H9 (cell line): ENCODE measurements at regions not wholly inside any gene's neighbourhood (a gene's known extent, or its start where the extent isn't known, plus 50 kb on each side); places are given as distances from the start of the nearest gene placed in this dataset.

Source experiments
- DNase-seq: peaks from one replicate; pipeline ENCODE4 v3.0.0-alpha.2; 2017
- H2AFZ ChIP-seq: one replicate; pipeline ENCODE4 v1.6.1; 2013; ENCODE audit warnings: mild to moderate bottlenecking, low read length, control low read depth, moderate library complexity
- H2AK5ac ChIP-seq: 2 replicates; pipeline ENCODE4 v1.6.1; 2013; ENCODE audit warnings: low read length, control low read depth, mixed read lengths; ENCODE audit not compliant: insufficient read length
- H2BK120ac ChIP-seq: one replicate; pipeline ENCODE4 v1.6.1; 2013; ENCODE audit warnings: low read depth, mild to moderate bottlenecking, low read length, control low read depth, inconsistent platforms; ENCODE audit not compliant: poor library complexity, severe bottlenecking
- H2BK12ac ChIP-seq: 2 replicates; pipeline ENCODE4 v1.6.1; 2013; ENCODE audit warnings: low read length, control low read depth, mixed read lengths, low read depth; ENCODE audit not compliant: insufficient read length
- H2BK15ac ChIP-seq: 2 replicates; pipeline ENCODE4 v1.6.1; 2013; ENCODE audit warnings: low read depth, low read length, control low read depth
- H2BK20ac ChIP-seq: one replicate; pipeline ENCODE4 v1.6.1; 2013; ENCODE audit warnings: low read depth, mild to moderate bottlenecking, low read length, control low read depth, inconsistent platforms; ENCODE audit not compliant: poor library complexity, severe bottlenecking
- H2BK5ac ChIP-seq: 2 replicates; pipeline ENCODE4 v1.6.1; 2013; ENCODE audit warnings: low read length, control low read depth, mixed read lengths; ENCODE audit not compliant: insufficient read length
- H3K14ac ChIP-seq: 2 replicates; pipeline ENCODE4 v1.6.1; 2013; ENCODE audit warnings: low read length, control low read depth; ENCODE audit not compliant: insufficient read depth
- H3K18ac ChIP-seq: 2 replicates; pipeline ENCODE4 v1.6.1; 2013; ENCODE audit warnings: low read depth, mild to moderate bottlenecking, mixed read lengths, low read length, control low read depth; ENCODE audit not compliant: insufficient read length
- H3K23ac ChIP-seq: 2 replicates; pipeline ENCODE4 v1.6.1; 2013; ENCODE audit warnings: low read length, control low read depth, mixed read lengths, low read depth; ENCODE audit not compliant: insufficient read length
- H3K23me2 ChIP-seq: 2 replicates; pipeline ENCODE4 v1.6.1; 2013; ENCODE audit warnings: low read depth, mild to moderate bottlenecking, mixed read lengths, low read length, control low read depth; ENCODE audit not compliant: insufficient read length, poor library complexity, severe bottlenecking
- H3K27ac ChIP-seq: 2 replicates; pipeline ENCODE4 v1.5.1; 2013; ENCODE audit warnings: low read length, control low read depth, mixed read lengths, low read depth; ENCODE audit not compliant: insufficient read length
- H3K27me3 ChIP-seq: 2 replicates; pipeline ENCODE4 v1.6.1; 2013; ENCODE audit warnings: low read length, control low read depth, inconsistent platforms; ENCODE audit not compliant: insufficient read depth
- H3K4ac ChIP-seq: 2 replicates; pipeline ENCODE4 v1.6.1; 2013; ENCODE audit warnings: low read depth, mild to moderate bottlenecking, control low read depth, inconsistent platforms, low read length, moderate library complexity
- H3K4me1 ChIP-seq: 2 replicates; pipeline ENCODE4 v1.6.1; 2013; ENCODE audit warnings: low read length, control low read depth, inconsistent platforms; ENCODE audit not compliant: insufficient read depth
- H3K4me2 ChIP-seq: 2 replicates; pipeline ENCODE4 v1.6.1; 2013; ENCODE audit warnings: low read length, control low read depth, mixed read lengths; ENCODE audit not compliant: insufficient read length, insufficient read depth
- H3K56ac ChIP-seq: 2 replicates; pipeline ENCODE4 v1.6.1; 2013; ENCODE audit warnings: low read depth, mild to moderate bottlenecking, mixed read lengths, low read length, control low read depth; ENCODE audit not compliant: insufficient read length
- H3K79me1 ChIP-seq: 2 replicates; pipeline ENCODE4 v1.6.1; 2013; ENCODE audit warnings: low read depth, mild to moderate bottlenecking, moderate library complexity, low read length, control low read depth, inconsistent platforms; ENCODE audit not compliant: insufficient read depth, poor library complexity, severe bottlenecking
- H3K79me2 ChIP-seq: 2 replicates; pipeline ENCODE4 v1.6.1; 2013; ENCODE audit warnings: low read length, control low read depth, inconsistent platforms; ENCODE audit not compliant: insufficient read depth
- H3K9ac ChIP-seq: 2 replicates; pipeline ENCODE4 v1.6.1; 2013; ENCODE audit warnings: low read length, control low read depth, mixed read lengths; ENCODE audit not compliant: insufficient read length; ENCODE audit errors: extremely low read depth
- H3K9me3 ChIP-seq: one replicate; pipeline ENCODE4 v1.6.1; 2013; ENCODE audit warnings: low read depth, low read length, inconsistent platforms; ENCODE audit not compliant: control insufficient read depth
- H3T11ph ChIP-seq: one replicate; pipeline ENCODE4 v1.6.1; 2013; ENCODE audit warnings: mild to moderate bottlenecking, low read length, control low read depth, inconsistent platforms
- H4K20me1 ChIP-seq: one replicate; pipeline ENCODE4 v1.6.1; 2013; ENCODE audit not compliant: control insufficient read depth, insufficient read length, insufficient read depth
- H4K5ac ChIP-seq: 2 replicates; pipeline ENCODE4 v1.6.1; 2013; ENCODE audit warnings: low read depth, mild to moderate bottlenecking, mixed read lengths, low read length, control low read depth; ENCODE audit not compliant: insufficient read length
- H4K8ac ChIP-seq: replicated peaks from 2 replicates; pipeline ENCODE4 v1.6.1; 2013; ENCODE audit warnings: low read length, control low read depth, mixed read lengths, low read depth; ENCODE audit not compliant: insufficient read length
- H4K91ac ChIP-seq: 2 replicates; pipeline ENCODE4 v1.6.1; 2013; ENCODE audit warnings: low read depth, mild to moderate bottlenecking, moderate library complexity, mixed read lengths, low read length, control low read depth; ENCODE audit not compliant: insufficient read length
- H3K27ac Mint-ChIP-seq, 3 experiments: 2 replicates in 2 of 3; 3 replicates in 1 of 3; pipeline ENCODE4 v1.8.0; 2020 to 2021; ENCODE audit warnings: mixed read lengths in 3 of 3, mild to moderate bottlenecking in 1 of 3, moderate library complexity in 1 of 3
- H3K27me3 Mint-ChIP-seq: 2 replicates; pipeline ENCODE4 v1.8.0; 2021; ENCODE audit warnings: low read depth, mild to moderate bottlenecking, moderate library complexity, mixed read lengths
- H3K36me3 Mint-ChIP-seq, 3 experiments: 2 replicates in 2 of 3; 3 replicates in 1 of 3; pipeline ENCODE4 v1.8.0; 2020 to 2021; ENCODE audit warnings: low read depth in 3 of 3, mixed read lengths in 3 of 3; ENCODE audit not compliant: insufficient read depth in 1 of 3
- H3K4me1 Mint-ChIP-seq, 2 experiments: 2 replicates each; pipeline ENCODE4 v1.8.0; 2020; ENCODE audit warnings: mixed read lengths in 2 of 2
- H3K4me3 Mint-ChIP-seq, 2 experiments: 2 replicates in 1 of 2; 3 replicates in 1 of 2; pipeline ENCODE4 v1.8.0; 2020 to 2021; ENCODE audit warnings: mild to moderate bottlenecking in 2 of 2, mixed read lengths in 2 of 2, moderate library complexity in 1 of 2
- H3K9me3 Mint-ChIP-seq, 2 experiments: 2 replicates in 1 of 2; 3 replicates in 1 of 2; pipeline ENCODE4 v1.8.0; 2020; ENCODE audit warnings: mild to moderate bottlenecking in 2 of 2, mixed read lengths in 2 of 2, moderate library complexity in 1 of 2
- WGBS: extraction: QIAGEN DNeasy Blood & Tissue Kit; methylation state at CpG from one replicate; pipeline ENCODE4 v1.1.7; 2013; ENCODE audit warnings: missing lambda C conversion rate, low lambda C conversion rate, mixed read lengths; ENCODE audit not compliant: insufficient read length; ENCODE audit errors: extremely low coverage; 5-methylcytosine and 5-hydroxymethylcytosine counted together
- TF ChIP-seq, protein P1 (sequence below): fragments of 200-600 bp; sonication (generic); conservative IDR thresholded peaks from 3 replicates; pipeline ENCODE4 v1.8.0; 2021; ENCODE audit warnings: antibody characterized with exemption, mild to moderate bottlenecking

DNA sequence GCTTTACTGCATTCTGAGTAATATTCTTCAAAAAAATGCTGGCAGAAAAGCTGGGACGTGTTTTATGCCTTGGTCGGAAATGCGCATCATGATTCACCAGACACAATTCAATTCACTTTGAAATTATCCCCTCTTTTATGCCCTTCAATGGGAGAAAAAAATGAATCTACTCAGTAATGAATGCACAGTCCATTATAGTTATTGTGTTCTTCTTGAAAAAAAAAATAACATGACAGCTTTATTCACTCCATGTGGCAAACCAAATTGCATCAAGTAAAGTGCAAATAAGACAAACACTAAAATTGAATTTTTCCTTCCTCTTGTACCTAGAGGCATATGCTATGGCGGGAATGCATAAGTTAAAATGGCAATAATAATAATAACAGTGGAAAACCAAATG lies 159.4 kb upstream of the IFNG-AS1 start:
- Histone ChIP-seq H3K23ac (no peak overlapping the region), H2AK5ac (no peak overlapping the region), H4K5ac (no peak overlapping the region), H3K4me1 (no peaks in the 10 kb centered on the region), H3K56ac (no peak overlapping the region), H3T11ph (no peak overlapping the region), H3K27me3 (no peaks in the 10 kb centered on the region), H3K79me1 (no peaks in the 10 kb centered on the region), H2BK5ac (no peak overlapping the region), H3K18ac (no peak overlapping the region), H2AFZ (no peak overlapping the region), H2BK20ac (no peak overlapping the region), H3K23me2 (no peaks in the 10 kb centered on the region), H3K27ac (no peak overlapping the region), H3K9me3 (no peaks in the 10 kb centered on the region), H2BK15ac (no peak overlapping the region), H4K91ac (no peak overlapping the region), H3K4me2 (no peak overlapping the region), H3K9ac (no peak overlapping the region), H4K8ac (no peak overlapping the region), H3K79me2 (no peaks in the 10 kb centered on the region), H3K4ac (no peak overlapping the region), H3K14ac (no peak overlapping the region), H2BK120ac (no peak overlapping the region), H2BK12ac (no peak overlapping the region), H4K20me1 (no peaks in the 10 kb centered on the region)
- no peak for DNase-seq
- Mint-ChIP-seq H3K4me1 (peaks cover 3 to 6% of the 10 kb centered on the region in 2 experiments), H3K9me3 (no peaks in the 10 kb centered on the region; a peak in 1 of 5 replicates), H3K27me3 (no peaks in the 10 kb centered on the region), H3K4me3 (no peak overlapping the region), H3K27ac (no peak overlapping the region), H3K36me3 (no peaks in the 10 kb centered on the region)
- no CpG with 5 or more reads among the region's 4 CpGs for WGBS
- TF ChIP-seq, protein P1, sequence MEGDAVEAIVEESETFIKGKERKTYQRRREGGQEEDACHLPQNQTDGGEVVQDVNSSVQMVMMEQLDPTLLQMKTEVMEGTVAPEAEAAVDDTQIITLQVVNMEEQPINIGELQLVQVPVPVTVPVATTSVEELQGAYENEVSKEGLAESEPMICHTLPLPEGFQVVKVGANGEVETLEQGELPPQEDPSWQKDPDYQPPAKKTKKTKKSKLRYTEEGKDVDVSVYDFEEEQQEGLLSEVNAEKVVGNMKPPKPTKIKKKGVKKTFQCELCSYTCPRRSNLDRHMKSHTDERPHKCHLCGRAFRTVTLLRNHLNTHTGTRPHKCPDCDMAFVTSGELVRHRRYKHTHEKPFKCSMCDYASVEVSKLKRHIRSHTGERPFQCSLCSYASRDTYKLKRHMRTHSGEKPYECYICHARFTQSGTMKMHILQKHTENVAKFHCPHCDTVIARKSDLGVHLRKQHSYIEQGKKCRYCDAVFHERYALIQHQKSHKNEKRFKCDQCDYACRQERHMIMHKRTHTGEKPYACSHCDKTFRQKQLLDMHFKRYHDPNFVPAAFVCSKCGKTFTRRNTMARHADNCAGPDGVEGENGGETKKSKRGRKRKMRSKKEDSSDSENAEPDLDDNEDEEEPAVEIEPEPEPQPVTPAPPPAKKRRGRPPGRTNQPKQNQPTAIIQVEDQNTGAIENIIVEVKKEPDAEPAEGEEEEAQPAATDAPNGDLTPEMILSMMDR, result no peak
